Keratinocyte (primary cell): ENCODE measurements at regions not wholly inside any gene's neighbourhood (a gene's known extent, or its start where the extent isn't known, plus 50 kb on each side); places are given as distances from the start of the nearest gene placed in this dataset.

Experiments used
- EZH2 ChIP-seq: IDR thresholded peaks from one replicate; pipeline ENCODE4 v1.6.1; 2012; ENCODE audit warnings: inconsistent platforms, mild to moderate bottlenecking, low read length, moderate library complexity
- TF ChIP-seq, protein P1 (sequence below), 3 experiments: IDR thresholded peaks in 1 of 3; conservative IDR thresholded peaks in 1 of 3; optimal IDR thresholded peaks in 1 of 3; 2 replicates in 2 of 3; 3 replicates in 1 of 3; pipeline versions ENCODE3 to v1.5.1; 2011; ENCODE audit warnings: low read length in 3 of 3, mild to moderate bottlenecking in 3 of 3, moderate library complexity in 2 of 3, control low read depth in 1 of 3, inconsistent platforms in 1 of 3; ENCODE audit not compliant: insufficient read depth in 2 of 3; ENCODE audit errors: extremely low read depth in 1 of 3

DNA sequence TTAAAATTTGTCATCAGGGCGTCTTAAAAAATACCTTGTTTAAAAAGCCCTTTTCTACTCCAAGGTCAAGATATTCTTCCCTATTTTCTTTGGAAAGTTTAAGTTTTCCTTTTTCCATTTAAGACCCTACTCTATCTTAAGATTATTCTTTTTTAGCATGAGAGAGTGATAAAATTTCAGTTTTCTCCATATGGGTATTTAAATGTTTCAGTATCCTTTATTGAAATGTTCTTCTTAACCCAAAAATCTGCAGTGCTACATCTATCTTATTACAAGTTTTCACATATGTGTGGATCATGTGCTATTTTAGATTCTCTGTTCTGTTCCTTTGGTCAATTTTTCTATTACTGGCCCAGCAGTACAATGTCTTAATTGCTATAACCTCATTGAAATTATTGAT is 202.2 kb downstream of the TTC6 start:
- TF ChIP-seq, protein P1, sequence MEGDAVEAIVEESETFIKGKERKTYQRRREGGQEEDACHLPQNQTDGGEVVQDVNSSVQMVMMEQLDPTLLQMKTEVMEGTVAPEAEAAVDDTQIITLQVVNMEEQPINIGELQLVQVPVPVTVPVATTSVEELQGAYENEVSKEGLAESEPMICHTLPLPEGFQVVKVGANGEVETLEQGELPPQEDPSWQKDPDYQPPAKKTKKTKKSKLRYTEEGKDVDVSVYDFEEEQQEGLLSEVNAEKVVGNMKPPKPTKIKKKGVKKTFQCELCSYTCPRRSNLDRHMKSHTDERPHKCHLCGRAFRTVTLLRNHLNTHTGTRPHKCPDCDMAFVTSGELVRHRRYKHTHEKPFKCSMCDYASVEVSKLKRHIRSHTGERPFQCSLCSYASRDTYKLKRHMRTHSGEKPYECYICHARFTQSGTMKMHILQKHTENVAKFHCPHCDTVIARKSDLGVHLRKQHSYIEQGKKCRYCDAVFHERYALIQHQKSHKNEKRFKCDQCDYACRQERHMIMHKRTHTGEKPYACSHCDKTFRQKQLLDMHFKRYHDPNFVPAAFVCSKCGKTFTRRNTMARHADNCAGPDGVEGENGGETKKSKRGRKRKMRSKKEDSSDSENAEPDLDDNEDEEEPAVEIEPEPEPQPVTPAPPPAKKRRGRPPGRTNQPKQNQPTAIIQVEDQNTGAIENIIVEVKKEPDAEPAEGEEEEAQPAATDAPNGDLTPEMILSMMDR (optimal IDR thresholded peaks at IDR 0.05 in 1 of 3, IDR thresholded peaks at IDR 0.05 in 1 of 3, conservative IDR thresholded peaks at IDR 0.05 in 1 of 3; ENCODE audit: extremely low read depth in 1 of 3, insufficient read depth in 2 of 3, low read length in 3 of 3), result no peak
- TF ChIP-seq EZH2, result no peak
